ENCODE measurements at regions not wholly inside any gene's neighbourhood (a gene's known extent, or its start where the extent isn't known, plus 50 kb on each side); places are given as distances from the start of the nearest gene placed in this dataset.

DNA sequence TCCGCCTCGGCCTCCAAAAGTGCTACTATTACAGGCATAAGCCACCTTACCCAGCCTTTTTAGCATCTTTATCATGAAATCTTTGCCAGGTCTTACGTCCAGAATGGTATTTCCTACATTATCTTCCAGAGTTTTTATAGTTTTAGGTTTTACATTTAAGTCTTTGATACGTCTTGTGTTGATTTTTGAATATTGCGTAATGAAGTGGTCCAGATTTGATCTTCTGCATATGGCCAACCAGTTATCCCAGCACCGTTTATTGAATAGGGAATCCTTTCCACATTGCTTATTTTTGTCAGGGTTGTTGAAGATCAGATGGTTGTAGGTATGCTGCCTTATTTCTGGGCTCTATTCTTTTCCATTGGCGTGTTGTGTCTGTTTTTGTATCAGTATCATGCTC, 349.6 kb downstream of the KCTD8 start:
- DNase-seq (ENCODE audit: low read depth, low spot score), result no peak

GRCh38 chr4:44100456-44100855, 348.2 kb downstream of the KCTD8 start:
- no peak for DNase-seq (ENCODE audit: low read depth, low spot score)

DNA sequence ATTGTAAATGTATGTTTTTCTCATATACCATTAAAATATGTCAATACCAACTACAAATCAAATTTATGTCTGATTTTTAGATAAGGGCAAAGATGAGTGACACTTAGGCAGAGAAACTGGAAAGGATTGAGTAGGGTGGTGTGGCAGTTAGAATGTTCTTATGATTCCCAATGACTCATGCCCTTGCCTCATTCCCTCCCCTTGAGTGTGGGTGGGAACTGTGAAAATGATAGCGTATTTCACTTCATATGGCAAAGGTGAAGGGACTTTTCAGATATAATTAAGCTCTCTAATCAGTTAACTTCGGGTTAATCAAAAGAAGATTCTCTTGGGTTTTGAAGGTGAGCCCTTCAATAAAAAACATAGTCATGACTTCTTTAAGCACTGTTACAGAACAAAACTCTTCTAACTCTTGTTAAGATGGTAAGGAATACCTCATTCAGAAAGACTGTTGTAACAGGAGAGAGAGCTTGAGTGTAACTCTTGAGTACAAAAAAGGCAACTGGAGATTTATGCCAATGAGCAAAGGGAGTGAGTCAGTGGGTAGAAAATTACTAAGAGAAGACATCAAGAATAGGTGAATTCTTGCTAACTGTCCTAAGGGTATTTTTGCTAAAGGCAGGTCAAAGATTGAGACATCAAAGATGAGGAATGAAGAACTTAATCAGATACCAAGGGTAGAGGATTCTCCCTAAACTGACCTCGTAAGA, 329.5 kb downstream of the KCTD8 start:
- no peak for DNase-seq (ENCODE audit: low read depth, low spot score)

DNA sequence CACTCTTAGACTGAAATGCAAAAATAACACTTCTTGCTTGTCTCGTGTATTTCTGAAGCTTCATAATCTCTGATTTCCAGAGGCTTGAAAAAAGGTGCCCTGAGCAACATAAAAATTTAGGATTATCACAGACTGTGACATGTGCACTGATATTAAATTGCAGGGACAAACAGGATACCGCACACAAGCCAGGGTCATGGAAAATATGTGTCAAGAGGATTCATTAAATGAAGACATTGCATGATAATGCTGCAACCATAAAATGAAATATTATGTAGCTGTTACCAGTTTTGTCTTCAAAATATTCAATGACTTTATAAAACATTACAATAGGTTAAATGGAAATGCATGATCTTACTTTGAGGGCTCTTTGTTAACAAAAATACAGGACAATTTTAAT, 328.0 kb downstream of the KCTD8 start:
- DNase-seq (ENCODE audit: low read depth, low spot score), result no peak

GRCh38 chr4:44121210-44121609, 327.4 kb downstream of the KCTD8 start:
- no peak for DNase-seq (ENCODE audit: low read depth, low spot score)
